ENCODE measurements at regions not wholly inside any gene's neighbourhood (a gene's known extent, or its start where the extent isn't known, plus 50 kb on each side); places are given as distances from the start of the nearest gene placed in this dataset.
A peak's percentile ranks its signal among the peaks of the same experiment; 100 is the strongest.
"Not testable (repeated sequence)": the region's sequence is repeated elsewhere in the genome, so short reads cannot be mapped to it uniquely, and the experiment has no call there.

GRCh38 chr14:88986146-88986841 lies 161.8 kb downstream of the TTC8 start:
- no peak for DNase-seq

GRCh38 chr14:88986908-88987307 lies 162.5 kb downstream of the TTC8 start:
- DNase-seq = not testable (repeated sequence)

GRCh38 chr14:88987516-88987915 lies 163.1 kb downstream of the TTC8 start:
- DNase-seq = no peak

- DNase-seq = no peak
These were observed 165.5 kb downstream of the TTC8 start for GRCh38 chr14:88989911-88990310.

DNA sequence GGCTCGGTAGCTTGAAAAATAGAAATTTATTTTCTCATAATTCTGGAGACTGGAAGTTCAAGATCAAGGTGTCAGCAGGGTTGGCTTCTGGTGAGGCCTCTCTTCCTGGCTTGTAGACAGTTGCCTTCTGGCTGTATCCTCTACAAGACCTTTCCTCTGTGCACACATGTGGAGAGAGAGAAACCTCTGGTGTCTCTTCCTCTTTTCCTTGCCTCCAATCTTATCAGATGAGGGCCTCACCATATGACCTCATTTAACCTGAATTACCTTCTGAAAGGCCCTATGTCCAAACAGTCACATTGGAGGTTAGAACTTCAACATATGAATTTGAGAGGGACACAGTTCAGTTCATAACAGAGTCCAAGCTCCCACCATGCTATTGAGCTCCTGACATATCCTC lies 166.4 kb downstream of the TTC8 start:
- no peak for DNase-seq

DNA sequence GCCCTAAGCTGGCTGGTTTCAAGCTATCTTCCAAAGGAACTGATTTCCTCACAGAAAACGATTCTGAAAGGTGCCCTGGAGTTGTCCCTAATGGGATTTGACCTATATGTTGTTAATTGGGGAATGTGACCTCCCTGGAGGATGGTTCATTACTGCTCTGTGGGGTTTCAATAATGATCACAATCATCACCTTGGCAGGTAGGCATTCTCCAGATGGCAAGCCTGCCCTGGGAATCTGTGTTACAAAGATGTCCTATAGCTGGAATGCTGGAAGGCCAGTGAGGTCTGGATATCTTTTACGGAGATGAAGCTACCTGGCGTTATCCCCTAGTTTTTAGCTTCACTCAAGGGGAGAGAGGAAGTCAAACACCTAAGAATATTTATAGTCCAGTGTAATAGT lies 167.6 kb downstream of the TTC8 start:
- DNase-seq = peak; percentile 12

DNA sequence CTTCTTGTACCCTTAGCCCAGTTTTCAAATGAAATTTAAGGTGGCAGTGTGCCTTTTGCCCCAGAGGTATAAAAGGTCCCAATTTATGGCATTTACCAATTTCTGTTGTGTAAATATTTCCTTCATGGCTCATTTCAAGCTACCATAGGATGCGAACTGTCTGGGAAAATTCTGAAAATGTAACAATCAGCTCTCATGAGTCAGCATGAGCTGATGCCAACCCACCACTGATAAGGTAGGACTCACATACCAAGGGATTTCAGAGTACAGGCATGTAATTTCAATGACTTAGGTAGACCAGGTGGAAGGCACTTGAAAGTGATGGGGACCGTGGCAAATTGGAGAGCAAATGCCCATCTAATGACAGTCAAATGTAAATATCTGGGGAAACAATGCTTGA lies 169.5 kb downstream of the TTC8 start:
- no peak for DNase-seq

DNA sequence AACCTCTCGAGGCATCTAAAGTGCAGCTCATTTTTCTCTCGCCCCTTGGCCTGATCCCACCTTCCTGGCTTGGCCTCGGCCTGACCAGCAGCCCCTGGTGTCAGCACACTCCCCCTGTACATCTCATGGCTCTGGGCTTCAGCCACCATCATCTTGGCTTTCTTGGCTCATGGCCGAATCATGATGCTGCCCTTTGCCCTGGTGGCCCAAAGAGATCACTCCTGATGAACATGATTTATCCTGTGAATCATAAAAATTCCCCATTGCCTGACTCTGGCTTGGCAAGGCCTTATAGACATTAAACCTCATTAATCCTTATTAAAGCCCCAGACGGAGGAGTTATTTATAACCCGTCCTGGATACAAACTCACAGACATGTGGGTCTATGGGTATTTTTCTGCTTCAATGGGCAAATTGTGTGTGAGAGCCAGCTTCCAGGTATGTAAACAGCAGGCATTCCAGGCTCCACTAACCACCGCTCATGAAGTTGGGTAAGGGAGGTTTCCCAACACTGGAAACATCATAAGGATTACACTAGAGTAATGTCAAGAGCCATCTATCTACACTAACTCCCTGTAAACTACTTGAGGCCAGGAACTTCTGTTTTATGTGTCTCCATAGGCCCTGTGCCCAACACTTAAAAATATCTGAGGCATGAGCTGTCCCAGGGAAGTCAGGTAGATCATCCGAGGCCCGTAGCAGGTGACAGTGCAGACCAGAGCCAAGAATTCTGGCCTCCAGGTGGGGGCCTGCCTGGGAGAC lies 171.2 kb downstream of the TTC8 start:
- no peak for DNase-seq

DNA sequence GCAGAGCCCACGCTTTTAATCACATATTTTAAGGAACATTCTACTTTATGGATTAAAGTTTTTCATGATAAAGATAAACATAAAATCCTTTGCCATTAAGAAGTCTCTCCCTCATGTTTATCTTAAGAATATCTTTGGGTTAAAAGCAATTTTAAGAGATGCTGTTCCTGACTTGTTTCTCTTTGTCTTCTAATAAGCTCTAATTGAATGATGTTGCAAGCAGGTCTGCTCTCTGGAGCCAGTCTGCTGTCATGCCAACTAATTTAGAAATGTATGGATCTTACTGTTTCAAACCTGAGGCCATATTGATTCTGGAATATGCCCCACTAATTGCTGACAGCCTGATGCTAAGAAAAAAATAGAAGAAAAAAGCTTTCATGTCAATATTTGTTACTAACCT lies 173.6 kb downstream of the TTC8 start:
- peak; percentile 77 for DNase-seq

- no peak for DNase-seq
These were observed 174.7 kb downstream of the TTC8 start for GRCh38 chr14:88999137-88999536.

GRCh38 chr14:89000007-89000942 lies 175.8 kb downstream of the TTC8 start:
- DNase-seq = peak; percentile 17

- DNase-seq = no peak
These were observed 179.7 kb downstream of the TTC8 start for GRCh38 chr14:89004166-89004565.

DNA sequence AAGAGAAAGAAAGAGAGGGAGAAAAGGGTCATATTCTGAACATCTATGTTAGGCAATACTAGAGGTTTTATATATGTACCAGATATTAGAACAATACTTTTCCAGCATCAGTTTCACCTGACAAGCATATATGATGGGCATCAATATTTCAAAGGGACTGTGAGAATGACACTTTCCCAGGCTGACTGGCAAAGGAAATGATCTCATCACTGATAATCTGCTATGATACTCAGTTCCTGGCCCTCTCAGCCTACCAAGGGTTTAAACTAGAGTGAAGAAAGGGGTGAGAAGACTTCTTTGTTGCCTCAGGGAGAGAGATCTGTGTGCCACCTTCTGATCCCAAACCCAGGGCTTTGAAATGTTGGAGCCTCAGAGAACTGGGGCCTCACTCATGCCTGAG lies 183.5 kb downstream of the TTC8 start:
- no peak for DNase-seq

DNA sequence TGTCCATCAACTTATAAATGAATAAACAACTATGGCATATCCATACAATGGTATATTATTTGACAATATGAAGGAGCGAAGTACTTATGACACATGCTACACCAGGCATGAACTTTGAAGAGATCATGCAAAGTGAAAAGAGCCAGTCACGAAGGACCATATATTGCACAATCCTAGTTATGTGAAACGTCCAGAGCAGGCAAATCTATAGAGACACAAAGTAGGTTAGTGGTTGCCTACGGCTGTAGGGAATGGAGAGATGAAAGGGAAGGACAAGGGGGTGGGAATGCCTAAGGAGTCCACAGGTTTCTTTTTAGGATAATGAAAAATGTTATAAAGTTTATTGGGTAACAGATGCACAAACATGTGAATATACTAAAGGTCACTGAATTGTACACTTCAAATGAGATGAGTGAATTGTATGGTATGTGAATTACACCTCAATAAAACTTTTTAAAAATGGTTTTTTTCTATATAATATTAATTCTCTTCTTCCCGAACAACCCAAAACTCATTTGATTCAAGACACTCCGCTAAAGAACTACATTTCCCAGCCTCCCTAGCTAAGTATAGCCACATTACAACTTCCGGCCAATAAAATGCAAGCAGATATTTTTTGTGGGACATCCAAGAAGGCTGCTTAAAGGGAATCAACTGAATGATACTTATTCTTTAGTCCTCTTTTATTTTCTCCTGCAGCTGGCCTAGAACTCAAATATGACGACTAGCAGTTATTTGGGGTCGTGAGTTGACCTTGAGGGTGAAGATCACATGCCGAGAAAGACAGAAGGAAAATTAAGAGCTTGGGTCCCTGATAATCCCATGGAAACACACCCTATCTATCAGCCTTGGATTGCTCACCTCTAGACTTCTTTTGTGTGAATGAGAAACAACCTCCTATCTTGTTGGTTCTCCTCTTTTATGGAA lies 187.2 kb downstream of the TTC8 start:
- no peak for DNase-seq

- no peak for DNase-seq
These were observed 188.0 kb downstream of the TTC8 start for GRCh38 chr14:89012282-89013097.

DNA sequence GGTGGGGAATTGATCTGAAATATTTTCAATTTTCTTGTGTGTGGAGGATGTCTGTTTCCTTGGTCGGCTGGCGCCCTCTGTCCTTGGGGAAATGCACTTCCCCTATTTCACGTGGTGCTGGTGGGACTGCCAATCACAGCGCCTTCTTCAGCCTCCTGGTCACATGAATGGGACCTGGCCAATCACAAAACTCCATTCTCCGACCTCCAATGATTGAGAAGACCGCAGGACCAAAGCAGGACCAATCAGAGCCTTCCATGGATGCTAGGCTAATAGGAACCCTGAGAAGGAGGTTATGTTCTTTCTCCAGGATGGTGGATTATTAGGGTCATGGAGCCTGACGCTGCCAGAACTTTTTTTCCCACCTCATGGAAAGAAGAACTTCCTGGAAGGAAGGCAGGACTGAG lies 188.7 kb downstream of the TTC8 start:
- peak; percentile 8 for DNase-seq

GRCh38 chr14:89013698-89014568 lies 189.5 kb downstream of the TTC8 start:
- DNase-seq = peak; percentile 94

DNA sequence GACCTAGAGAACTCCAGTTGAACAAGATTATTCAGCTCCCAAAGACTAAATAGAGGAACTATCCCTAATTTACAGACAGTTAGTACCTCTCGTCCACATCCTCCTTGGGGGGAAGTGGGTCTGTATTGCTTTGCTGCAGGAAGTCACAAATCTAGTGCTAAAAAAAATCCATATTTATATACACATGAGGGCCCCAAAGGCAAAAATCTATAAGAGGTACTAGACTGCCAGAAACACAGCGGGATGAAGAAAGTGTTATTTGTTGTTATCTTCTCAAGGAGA lies 190.1 kb downstream of the TTC8 start:
- DNase-seq = no peak

DNA sequence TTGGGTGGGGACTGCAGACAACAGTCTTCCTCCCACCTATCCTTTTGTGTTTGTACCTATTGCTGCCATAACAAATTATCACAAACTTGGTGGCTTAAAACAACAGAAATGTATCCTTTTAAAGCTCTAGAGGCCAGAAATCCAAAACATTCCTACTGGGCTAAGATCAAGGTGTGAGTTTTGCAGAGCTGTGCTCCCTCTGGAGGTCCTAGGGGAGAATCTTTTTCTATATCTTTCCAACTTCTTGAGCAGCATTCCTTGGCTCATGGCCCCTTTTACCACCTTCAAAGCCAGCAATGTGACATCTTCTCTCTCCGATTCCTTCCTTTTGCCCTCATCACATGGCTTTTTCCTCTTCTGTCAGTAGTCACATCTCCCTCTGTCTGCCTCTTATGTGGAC lies 190.6 kb downstream of the TTC8 start:
- DNase-seq = no peak

DNA sequence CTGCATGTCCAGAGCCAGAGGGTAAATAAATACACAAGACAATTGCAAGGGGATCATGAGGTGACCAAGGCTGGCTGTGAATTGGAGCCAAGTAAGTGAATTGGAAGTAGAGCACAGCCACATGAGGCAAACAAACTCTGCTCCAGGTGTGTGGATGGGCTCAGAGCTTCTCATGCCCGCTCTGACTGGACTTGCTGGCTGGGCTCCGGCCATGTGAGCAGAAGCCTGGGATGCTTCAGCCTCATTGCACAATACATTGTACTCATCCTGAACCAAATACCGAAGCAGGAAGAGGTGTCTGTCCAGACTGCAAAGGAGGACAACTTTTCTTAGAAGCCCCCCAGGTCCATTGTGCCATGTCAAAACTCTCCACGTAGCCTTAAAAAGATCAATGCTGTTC lies 193.0 kb downstream of the TTC8 start:
- no peak for DNase-seq

DNA sequence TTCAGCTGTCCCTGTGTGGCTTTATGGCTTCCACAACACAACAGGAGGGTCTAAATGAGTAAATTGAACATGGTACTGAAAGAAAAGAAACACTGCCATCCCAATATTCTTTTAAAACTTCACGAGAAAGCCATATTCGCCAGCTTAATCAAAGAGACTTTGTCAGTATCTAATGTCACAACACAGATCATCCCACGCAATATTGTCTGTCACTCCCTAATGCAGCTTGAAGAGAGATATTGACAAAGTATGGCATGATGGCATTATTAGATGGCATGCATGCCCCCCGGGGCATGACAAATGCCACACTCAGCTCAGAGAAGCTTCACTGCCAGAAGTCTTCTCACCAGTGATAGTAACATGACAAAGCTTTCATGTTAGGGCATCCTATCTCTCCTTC lies 197.8 kb downstream of the TTC8 start:
- DNase-seq = no peak

All from NCI-H146 (cell line).